ENCODE measurements at regions not wholly inside any gene's neighbourhood (a gene's known extent, or its start where the extent isn't known, plus 50 kb on each side); places are given as distances from the start of the nearest gene placed in this dataset.

DNA sequence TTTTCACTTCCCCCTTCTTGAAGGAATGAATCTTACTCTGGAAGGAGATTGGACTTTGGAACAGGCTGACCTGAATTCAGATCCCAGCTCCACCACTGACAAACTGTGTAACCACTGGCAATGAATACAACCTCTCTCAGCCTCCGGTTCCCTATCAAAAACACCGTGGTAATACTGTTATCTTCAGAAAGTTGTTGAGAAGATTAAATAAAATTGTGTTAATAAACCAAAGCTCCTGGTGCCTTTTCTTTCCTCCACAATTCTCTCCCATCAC lies 99.7 kb upstream of the RAI14 start:
- TF ChIP-seq POLR2AphosphoS5 (IDR thresholded peaks at IDR 0.05; ENCODE audit: insufficient read depth, low read depth, low read length) (no peak), EZH2 (IDR thresholded peaks at IDR 0.05; ENCODE audit: borderline replicate concordance, low read depth, low read length, severe bottlenecking) (no peak), POLR2A (IDR thresholded peaks at IDR 0.05; ENCODE audit: low read depth, low read length) (no peak), MYC (IDR thresholded peaks at IDR 0.05; ENCODE audit: low read depth, low read length) (no peak), GATA2 (IDR thresholded peaks at IDR 0.05; ENCODE audit: insufficient read depth, insufficient read length, low read depth, low read length) (no peak), FOS (IDR thresholded peaks at IDR 0.05; ENCODE audit: borderline replicate concordance, insufficient read depth, low read length) (no peak)
- TF ChIP-seq, protein P1, sequence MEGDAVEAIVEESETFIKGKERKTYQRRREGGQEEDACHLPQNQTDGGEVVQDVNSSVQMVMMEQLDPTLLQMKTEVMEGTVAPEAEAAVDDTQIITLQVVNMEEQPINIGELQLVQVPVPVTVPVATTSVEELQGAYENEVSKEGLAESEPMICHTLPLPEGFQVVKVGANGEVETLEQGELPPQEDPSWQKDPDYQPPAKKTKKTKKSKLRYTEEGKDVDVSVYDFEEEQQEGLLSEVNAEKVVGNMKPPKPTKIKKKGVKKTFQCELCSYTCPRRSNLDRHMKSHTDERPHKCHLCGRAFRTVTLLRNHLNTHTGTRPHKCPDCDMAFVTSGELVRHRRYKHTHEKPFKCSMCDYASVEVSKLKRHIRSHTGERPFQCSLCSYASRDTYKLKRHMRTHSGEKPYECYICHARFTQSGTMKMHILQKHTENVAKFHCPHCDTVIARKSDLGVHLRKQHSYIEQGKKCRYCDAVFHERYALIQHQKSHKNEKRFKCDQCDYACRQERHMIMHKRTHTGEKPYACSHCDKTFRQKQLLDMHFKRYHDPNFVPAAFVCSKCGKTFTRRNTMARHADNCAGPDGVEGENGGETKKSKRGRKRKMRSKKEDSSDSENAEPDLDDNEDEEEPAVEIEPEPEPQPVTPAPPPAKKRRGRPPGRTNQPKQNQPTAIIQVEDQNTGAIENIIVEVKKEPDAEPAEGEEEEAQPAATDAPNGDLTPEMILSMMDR (IDR thresholded peaks at IDR 0.05; ENCODE audit: extremely low read depth in 1 of 2, insufficient read depth in 1 of 2, low read depth in 1 of 2, low read length in 2 of 2): no peak
- TF ChIP-seq, protein P2, sequence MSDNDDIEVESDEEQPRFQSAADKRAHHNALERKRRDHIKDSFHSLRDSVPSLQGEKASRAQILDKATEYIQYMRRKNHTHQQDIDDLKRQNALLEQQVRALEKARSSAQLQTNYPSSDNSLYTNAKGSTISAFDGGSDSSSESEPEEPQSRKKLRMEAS (IDR thresholded peaks at IDR 0.05; ENCODE audit: insufficient read depth, insufficient read length): no peak
